Testis (tissue), 2 donors: ENCODE measurements at regions not wholly inside any gene's neighbourhood (a gene's known extent, or its start where the extent isn't known, plus 50 kb on each side); places are given as distances from the start of the nearest gene placed in this dataset.

ENCODE experiments used
- CTCF ChIP-seq, 3 experiments: fragments of 450-650 bp in 2 of 3; fragments of 200-600 bp in 1 of 3; sonication (generic) in 1 of 3; IDR thresholded peaks; one replicate each; pipeline ENCODE4 v1.5.1; 2016 to 2019; ENCODE audit warnings: antibody characterized with exemption in 3 of 3, mild to moderate bottlenecking in 2 of 3, moderate library complexity in 1 of 3
- POLR2A ChIP-seq: fragments of 450-650 bp; IDR thresholded peaks from one replicate; pipeline ENCODE4 v1.6.1; 2017; ENCODE audit warnings: antibody characterized with exemption, mild to moderate bottlenecking, moderate library complexity

GRCh38 chr9:17876687-17877086 is 297.8 kb downstream of the SH3GL2 start:
- TF ChIP-seq CTCF (IDR thresholded peaks at IDR 0.05) (no peak), POLR2A (no peak)
